Mucosa of descending colon (tissue), 3 donors: ENCODE measurements at regions not wholly inside any gene's neighbourhood (a gene's known extent, or its start where the extent isn't known, plus 50 kb on each side); places are given as distances from the start of the nearest gene placed in this dataset.

Experiments
- ATAC-seq: fragments of 200-7000 bp; cut with Tn5 transposase; one replicate; pipeline ENCODE4 v1.9.1; 2020; ENCODE audit warnings: mild to moderate bottlenecking, moderate library complexity
- DNase-seq, 3 donors: peaks; one replicate each; pipeline ENCODE4 v3.0.0-alpha.2; 2020
- H3K36me3 ChIP-seq: fragments of 200-600 bp; one replicate; pipeline ENCODE4 v1.8.0; 2021; ENCODE audit warnings: low read depth, mild to moderate bottlenecking
- H3K4me1 ChIP-seq: fragments of 200-600 bp; one replicate; pipeline ENCODE4 v1.8.0; 2021; ENCODE audit warnings: low read depth, mild to moderate bottlenecking
- H3K4me3 ChIP-seq: fragments of 200-600 bp; one replicate; pipeline ENCODE4 v1.8.0; 2021; ENCODE audit warnings: mild to moderate bottlenecking
- H3K9me3 ChIP-seq: fragments of 200-600 bp; one replicate; pipeline ENCODE4 v1.8.0; 2021; ENCODE audit warnings: mild to moderate bottlenecking
- intact Hi-C, 2 donors: fragments of 100-400 bp; cut with DNase I in 1 of 2; cut with micrococcal nuclease in 1 of 2; formaldehyde crosslinking; loops; one replicate each; pipeline versions ENCODE4 v1.11.0 to v1.11.1; 2022; cut with DNase I, micrococcal nuclease
- TF ChIP-seq, protein P1 (sequence below): fragments of 200-600 bp; IDR thresholded peaks from one replicate; pipeline ENCODE4 v1.8.0; 2022; ENCODE audit warnings: antibody characterized with exemption, mild to moderate bottlenecking
- donor health status: DM: no; HTN: no; CAD: no; lungs with moderate emphysema.
- donor health status: DM: no; HTN: no; CAD: no.
- donor health status: DM: no; HTN: yes; CAD: no.

DNA sequence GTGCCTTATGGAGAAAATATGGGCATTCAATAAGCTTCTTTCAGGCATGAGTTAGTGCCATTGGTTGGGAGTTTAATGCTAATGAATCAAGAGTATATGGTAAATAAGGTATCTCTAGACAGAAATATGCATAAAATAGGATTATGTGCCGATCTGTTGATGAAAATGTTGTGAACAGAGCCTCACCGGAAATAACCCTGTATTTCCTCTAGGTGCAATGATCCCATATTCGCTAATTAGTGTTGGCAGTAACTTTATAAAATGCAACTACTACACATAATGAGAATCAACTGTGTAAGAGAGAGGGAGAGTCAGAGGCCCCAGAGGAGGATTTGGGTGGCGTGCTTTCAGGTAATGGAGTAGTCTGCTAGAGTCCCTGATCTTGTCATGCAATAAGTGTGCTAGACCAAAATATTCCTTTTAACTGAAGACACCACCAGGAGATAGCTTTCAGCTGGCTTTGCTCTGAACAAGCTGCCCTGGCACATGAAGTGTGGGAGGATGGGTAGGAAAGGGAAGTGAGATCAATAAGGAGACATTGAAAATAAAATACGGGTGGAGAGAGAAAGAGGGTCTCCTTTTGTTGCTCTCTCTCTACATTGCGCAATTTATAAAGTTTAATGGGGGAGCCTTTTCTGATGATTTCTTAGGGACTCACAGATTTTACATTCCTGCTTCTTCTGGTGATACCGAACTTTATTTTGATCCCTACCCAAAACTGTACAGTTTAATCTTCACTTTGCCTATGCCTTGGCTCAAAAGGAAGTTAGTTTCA is 68.6 kb upstream of the PLXNC1 start:
- H3K4me3 ChIP-seq = no peak overlapping the region
- DNase-seq = no peak
- TF ChIP-seq, protein P1, sequence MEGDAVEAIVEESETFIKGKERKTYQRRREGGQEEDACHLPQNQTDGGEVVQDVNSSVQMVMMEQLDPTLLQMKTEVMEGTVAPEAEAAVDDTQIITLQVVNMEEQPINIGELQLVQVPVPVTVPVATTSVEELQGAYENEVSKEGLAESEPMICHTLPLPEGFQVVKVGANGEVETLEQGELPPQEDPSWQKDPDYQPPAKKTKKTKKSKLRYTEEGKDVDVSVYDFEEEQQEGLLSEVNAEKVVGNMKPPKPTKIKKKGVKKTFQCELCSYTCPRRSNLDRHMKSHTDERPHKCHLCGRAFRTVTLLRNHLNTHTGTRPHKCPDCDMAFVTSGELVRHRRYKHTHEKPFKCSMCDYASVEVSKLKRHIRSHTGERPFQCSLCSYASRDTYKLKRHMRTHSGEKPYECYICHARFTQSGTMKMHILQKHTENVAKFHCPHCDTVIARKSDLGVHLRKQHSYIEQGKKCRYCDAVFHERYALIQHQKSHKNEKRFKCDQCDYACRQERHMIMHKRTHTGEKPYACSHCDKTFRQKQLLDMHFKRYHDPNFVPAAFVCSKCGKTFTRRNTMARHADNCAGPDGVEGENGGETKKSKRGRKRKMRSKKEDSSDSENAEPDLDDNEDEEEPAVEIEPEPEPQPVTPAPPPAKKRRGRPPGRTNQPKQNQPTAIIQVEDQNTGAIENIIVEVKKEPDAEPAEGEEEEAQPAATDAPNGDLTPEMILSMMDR = no peak
- peaks cover 12% of the 10 kb centered on the region for H3K4me1 ChIP-seq
- no peaks in the 10 kb centered on the region for H3K36me3 ChIP-seq
- H3K9me3 ChIP-seq = no peaks in the 10 kb centered on the region
- ATAC-seq = no peak
- intact Hi-C loops = loop anchor here in 1 of 2 donors (10.0 kb wide), 1 partner anchor 515 kb away; no protein-coding TSS in a partner anchor

DNA sequence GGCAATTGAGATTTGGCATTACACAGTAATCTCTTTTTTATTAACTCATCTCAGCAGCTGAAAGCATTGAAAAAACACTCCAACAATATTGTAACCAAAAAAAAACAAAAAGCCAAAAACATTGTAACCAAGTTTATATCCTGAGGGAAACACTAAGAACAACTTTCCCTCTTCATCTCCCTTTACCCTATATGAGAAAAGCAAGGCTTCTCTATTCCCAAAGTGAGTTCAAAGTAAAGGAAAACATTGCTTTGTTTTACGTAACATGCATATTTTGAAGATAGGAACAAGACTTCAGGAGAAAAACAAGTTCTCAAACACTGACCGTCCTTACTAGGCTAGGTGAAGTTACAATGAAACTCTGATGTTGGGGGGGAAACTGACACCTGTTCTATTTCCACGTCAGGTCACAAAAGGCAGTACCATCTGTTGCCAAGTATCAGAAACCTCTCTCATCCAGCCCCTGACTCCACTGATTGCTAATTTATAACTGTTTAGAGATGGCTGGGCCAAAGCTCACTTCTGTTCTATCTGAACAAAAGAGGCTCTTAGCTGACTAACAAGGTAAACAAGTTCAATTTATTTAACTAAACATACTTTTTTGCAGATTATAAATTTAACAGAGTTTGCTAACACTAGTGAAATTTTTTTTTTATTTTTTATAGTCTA is 67.9 kb upstream of the PLXNC1 start:
- peaks cover 12% of the 10 kb centered on the region for H3K4me1 ChIP-seq
- no peaks in the 10 kb centered on the region for H3K9me3 ChIP-seq
- no peak overlapping the region for H3K4me3 ChIP-seq
- intact Hi-C loops = no loop called here
- no peak for ATAC-seq
- no peak for DNase-seq
- no peaks in the 10 kb centered on the region for H3K36me3 ChIP-seq
- TF ChIP-seq, protein P1 = no peak

DNA sequence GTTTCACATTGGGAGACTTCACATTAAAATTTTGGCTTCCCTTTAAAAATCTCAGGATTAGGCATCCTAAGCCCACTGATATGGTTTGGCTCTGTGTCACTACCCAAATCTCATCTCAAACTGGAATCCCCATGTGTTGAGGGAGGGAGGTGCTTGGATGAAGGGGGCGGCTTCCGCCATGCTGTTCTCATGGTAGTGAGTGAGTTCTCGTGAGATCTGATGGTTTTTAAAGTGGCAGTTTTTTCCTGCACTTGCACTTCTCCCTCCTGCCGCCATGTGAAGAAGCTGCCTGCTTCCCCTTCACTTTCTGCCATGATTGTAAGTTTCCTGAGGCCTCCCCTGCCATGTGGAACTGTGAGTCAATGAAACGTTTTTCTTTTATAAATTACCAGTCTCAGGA is 65.7 kb upstream of the PLXNC1 start:
- Histone ChIP-seq H3K4me3 (no peak overlapping the region), H3K9me3 (no peaks in the 10 kb centered on the region), H3K4me1 (peaks cover 6% of the 10 kb centered on the region), H3K36me3 (no peaks in the 10 kb centered on the region)
- DNase-seq = no peak
- no peak for ATAC-seq
- TF ChIP-seq, protein P1 = no peak
- intact Hi-C loops = no loop called here

DNA sequence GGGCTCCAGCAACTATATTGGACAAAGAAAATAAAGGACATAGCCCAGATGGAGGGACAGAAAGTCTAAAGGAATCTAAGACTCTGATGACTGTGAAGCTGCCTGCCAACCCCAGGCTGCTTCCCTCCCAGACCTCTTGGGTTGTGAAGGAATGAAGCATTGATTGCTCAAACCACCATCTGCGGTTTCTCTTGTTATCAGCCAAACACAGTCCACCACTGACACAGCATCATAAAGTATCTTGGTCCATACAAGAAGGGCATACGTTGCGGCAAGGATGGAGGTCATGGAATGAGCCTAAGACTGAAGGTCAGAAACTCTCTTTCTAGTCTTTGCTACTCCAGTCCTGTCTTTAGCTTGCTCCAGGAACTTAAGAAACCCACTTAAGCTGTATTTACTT is 58.5 kb upstream of the PLXNC1 start:
- TF ChIP-seq, protein P1 = no peak
- Histone ChIP-seq H3K4me1 (no peaks in the 10 kb centered on the region), H3K4me3 (no peak overlapping the region), H3K36me3 (no peaks in the 10 kb centered on the region), H3K9me3 (no peaks in the 10 kb centered on the region)
- DNase-seq (no peak), ATAC-seq (no peak)
- intact Hi-C loops = loop anchor here in 1 of 2 donors (10.0 kb wide), 1 partner anchor 325 kb away; no protein-coding TSS in a partner anchor

DNA sequence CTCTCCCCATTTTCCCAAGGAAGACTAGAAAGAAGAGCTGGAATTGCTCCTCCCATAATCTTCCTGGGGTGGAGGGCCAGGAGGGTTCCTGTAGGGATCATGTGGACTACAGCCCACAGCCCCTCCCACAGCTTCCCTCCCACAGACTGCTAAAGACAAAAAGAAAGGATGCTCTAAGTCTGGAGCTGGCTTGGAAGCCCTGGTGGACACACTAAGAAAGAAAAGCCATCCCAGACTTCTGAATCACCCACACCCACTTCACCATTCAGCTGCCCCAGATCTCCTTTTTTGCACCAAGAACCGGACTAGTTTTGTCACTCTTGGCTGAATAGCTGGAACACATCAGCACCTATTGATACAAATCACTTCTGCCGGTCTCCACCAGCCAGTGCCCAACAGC is 56.8 kb upstream of the PLXNC1 start:
- intact Hi-C loops = loop anchor here in 1 of 2 donors (10.0 kb wide), 1 partner anchor 327 kb away; no protein-coding TSS in a partner anchor
- Histone ChIP-seq H3K9me3 (no peaks in the 10 kb centered on the region), H3K36me3 (no peaks in the 10 kb centered on the region), H3K4me1 (no peaks in the 10 kb centered on the region), H3K4me3 (no peak overlapping the region)
- TF ChIP-seq, protein P1 = no peak
- DNase-seq (no peak), ATAC-seq (no peak)
